ENCODE measurements at regions not wholly inside any gene's neighbourhood (a gene's known extent, or its start where the extent isn't known, plus 50 kb on each side); places are given as distances from the start of the nearest gene placed in this dataset.
A peak's percentile ranks its signal among the peaks of the same experiment; 100 is the strongest.

DNA sequence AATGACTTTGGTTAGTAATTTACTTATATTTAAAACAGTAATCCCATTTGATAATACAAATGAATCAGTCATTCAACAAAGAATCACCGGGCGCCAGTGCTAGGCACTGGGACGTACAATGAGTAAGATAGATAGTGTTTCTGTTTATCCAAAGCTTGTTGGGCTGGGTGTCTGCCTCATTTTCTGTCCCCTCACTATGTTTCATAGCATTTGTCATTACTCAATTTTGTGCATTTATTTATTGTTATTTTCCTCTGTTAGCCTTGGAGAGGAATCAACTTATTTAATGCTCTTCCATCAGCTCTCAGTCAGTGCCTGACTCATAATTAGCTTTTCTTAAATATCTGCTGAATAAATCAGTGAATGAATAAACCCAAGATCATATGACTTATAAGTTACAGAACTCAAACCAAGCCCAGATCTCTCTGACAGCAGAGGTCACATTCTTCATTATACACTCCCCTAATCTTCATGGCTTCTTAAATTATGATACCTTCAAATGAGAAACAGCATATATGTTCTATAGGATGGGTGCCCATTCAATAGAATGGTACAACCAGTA, 86.2 kb downstream of the TSPAN8 start:
- no peaks in the 10 kb centered on the region for H3K36me3 ChIP-seq (ENCODE audit: control insufficient read depth, insufficient read depth, low read length)
- no peak overlapping the region for H3K4me3 ChIP-seq (ENCODE audit: low read length)
- no peak for DNase-seq
- H3K27ac ChIP-seq (ENCODE audit: low read length): no peak overlapping the region
- no peaks in the 10 kb centered on the region for H3K27me3 ChIP-seq (ENCODE audit: control insufficient read depth, insufficient read depth, low read length)
- WGBS (ENCODE audit: insufficient coverage, low lambda C conversion rate): 89% methylated on average over 1 of the region's 3 CpGs
- no peaks in the 10 kb centered on the region for H3K4me1 ChIP-seq (ENCODE audit: control insufficient read depth, insufficient read depth, low read length)
- no peaks in the 10 kb centered on the region for H3K9me3 ChIP-seq (ENCODE audit: control insufficient read depth, low read depth, low read length)

DNA sequence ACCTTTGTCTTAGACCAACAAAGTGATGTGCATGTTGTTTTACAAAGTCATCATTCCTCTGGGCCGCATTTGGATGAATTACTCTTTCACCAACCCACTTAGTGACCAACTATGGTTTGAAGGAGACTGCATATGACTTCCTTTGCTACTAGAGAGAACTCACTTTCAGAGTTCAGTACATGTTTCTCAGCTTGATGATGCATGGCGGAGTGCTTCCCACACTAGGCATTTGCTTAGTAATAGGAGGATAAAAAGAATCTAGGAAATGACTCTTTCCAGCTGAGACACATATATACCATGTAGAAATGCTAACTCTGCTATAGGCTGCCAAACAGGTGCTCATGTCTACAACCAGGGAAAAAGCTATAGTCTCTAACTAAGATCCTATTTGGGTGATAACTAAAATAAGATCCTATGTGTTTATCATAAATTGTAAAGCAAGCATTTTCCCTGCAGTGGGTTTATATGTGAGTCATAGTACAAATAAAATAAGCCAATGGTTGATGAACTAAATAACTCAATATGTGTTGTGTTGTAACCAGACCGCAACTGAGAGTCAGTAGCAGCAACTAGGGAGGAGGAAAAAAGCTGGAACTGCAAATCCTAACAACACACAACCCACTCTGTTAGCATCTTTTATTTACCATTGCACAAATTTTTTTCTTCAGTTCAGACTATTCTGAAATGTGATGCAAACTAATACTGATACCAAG, 87.2 kb downstream of the TSPAN8 start:
- DNase-seq: no peak
- Histone ChIP-seq H3K27me3 (ENCODE audit: control insufficient read depth, insufficient read depth, low read length) (no peaks in the 10 kb centered on the region), H3K36me3 (ENCODE audit: control insufficient read depth, insufficient read depth, low read length) (no peaks in the 10 kb centered on the region), H3K9me3 (ENCODE audit: control insufficient read depth, low read depth, low read length) (no peaks in the 10 kb centered on the region), H3K27ac (ENCODE audit: low read length) (no peak overlapping the region), H3K4me1 (ENCODE audit: control insufficient read depth, insufficient read depth, low read length) (no peaks in the 10 kb centered on the region), H3K4me3 (ENCODE audit: low read length) (no peak overlapping the region)
- WGBS (ENCODE audit: insufficient coverage, low lambda C conversion rate): no CpG with 5 or more reads among the region's 3 CpGs

DNA sequence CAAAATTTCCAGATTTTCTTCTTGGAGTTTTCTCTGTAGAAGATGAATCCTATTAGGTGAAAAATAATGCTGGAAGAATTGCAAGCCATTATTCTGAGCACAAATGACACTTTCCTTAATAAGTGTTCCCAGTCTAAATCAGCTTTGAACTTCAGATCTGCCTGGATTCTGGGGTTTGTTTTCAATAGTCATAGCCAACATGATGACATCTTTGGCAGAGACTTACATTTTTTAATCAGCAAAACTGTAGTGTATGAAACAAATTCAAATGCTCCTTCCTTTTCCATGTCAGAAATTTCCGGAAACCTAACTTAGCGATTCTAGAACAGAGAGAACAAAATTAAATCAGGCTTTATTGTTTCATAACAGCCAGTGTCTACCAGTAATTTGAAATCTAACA, 88.5 kb downstream of the TSPAN8 start:
- no peaks in the 10 kb centered on the region for H3K36me3 ChIP-seq (ENCODE audit: control insufficient read depth, insufficient read depth, low read length)

DNA sequence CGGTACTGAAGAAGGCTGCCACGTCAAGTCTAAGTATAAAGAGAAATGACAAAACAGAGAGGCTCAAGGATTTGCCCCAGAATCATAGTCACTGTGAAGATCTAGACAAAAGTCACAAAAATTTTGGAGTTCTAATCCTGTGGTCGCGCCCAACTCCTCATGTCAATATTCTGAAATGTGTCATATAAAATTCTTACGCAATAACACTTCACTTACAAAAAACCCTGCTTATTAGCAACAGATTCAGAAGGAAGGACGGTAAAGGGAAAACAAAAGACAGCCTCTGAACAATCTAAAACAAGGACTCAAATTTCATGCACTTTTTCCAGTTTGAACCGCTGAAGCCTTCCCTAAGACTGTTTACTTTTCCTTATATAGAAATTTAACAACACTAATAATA, 94.7 kb downstream of the TSPAN8 start:
- peaks cover 7% of the 10 kb centered on the region for H3K4me1 ChIP-seq (ENCODE audit: control insufficient read depth, insufficient read depth, low read length)

More for the DNA sequence above, 88.5 kb downstream of the TSPAN8 start:
- DNase-seq: no peak
- 93% methylated on average over 2 of the region's 2 CpGs for WGBS (ENCODE audit: insufficient coverage, low lambda C conversion rate)
- Histone ChIP-seq H3K27me3 (ENCODE audit: control insufficient read depth, insufficient read depth, low read length) (no peaks in the 10 kb centered on the region), H3K4me3 (ENCODE audit: low read length) (no peak overlapping the region), H3K9me3 (ENCODE audit: control insufficient read depth, low read depth, low read length) (no peaks in the 10 kb centered on the region), H3K27ac (ENCODE audit: low read length) (no peak overlapping the region), H3K4me1 (ENCODE audit: control insufficient read depth, insufficient read depth, low read length) (no peaks in the 10 kb centered on the region)

DNA sequence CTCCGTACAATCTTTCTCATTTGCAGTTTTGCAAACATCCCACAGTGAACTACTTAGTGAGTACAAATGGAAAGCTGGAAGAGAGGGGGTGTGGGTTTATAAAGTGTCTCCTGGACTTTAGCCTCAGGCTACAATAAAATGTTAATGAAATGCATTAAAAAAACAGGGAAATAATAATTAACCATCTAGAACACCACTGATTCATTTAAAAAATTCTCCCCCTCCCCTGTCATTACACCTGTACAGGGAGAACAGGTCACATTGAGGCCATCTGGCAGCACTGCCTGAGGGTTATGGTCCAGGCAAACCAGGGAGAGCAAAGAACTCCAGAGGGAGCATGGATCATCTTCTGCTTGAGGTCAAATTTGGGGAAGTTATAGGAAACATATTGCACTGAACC, 96.3 kb downstream of the TSPAN8 start:
- H3K27me3 ChIP-seq (ENCODE audit: control insufficient read depth, insufficient read depth, low read length): no peaks in the 10 kb centered on the region
- 40% methylated on average over 1 of the region's 1 CpG for WGBS (ENCODE audit: insufficient coverage, low lambda C conversion rate)
- DNase-seq: peak; percentile 12 to 59
- no peaks in the 10 kb centered on the region for H3K9me3 ChIP-seq (ENCODE audit: control insufficient read depth, low read depth, low read length)
- no peak overlapping the region for H3K4me3 ChIP-seq (ENCODE audit: low read length)
- H3K27ac ChIP-seq (ENCODE audit: low read length): no peak overlapping the region
- peaks cover 7% of the 10 kb centered on the region for H3K4me1 ChIP-seq (ENCODE audit: control insufficient read depth, insufficient read depth, low read length)
- no peaks in the 10 kb centered on the region for H3K36me3 ChIP-seq (ENCODE audit: control insufficient read depth, insufficient read depth, low read length)

More for the DNA sequence above, 94.7 kb downstream of the TSPAN8 start:
- Histone ChIP-seq H3K27ac (ENCODE audit: low read length) (no peak overlapping the region), H3K36me3 (ENCODE audit: control insufficient read depth, insufficient read depth, low read length) (no peaks in the 10 kb centered on the region), H3K4me3 (ENCODE audit: low read length) (no peak overlapping the region), H3K9me3 (ENCODE audit: control insufficient read depth, low read depth, low read length) (no peaks in the 10 kb centered on the region), H3K27me3 (ENCODE audit: control insufficient read depth, insufficient read depth, low read length) (no peaks in the 10 kb centered on the region)
- no peak for DNase-seq
- 83% methylated on average over 2 of the region's 7 CpGs for WGBS (ENCODE audit: insufficient coverage, low lambda C conversion rate)

DNA sequence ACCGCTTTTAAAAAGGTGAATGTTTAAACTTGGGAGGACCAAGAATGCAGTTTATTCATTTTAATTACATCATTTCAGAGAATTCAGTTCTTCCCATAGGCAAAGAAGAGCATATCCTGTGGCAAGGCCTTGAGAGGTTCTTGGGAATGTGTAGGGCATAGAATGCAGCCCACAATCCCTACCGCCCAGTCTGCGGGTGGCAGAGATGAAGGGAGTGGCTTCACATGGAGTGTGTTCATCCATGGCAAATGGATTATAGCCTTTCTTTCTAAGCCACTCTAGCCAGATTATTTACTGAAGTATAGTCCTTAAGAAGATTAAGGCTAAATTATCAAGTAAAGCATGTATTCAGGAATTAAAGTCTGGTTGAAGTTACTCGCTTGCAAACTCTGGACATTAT, 97.4 kb downstream of the TSPAN8 start:
- no CpG with 5 or more reads among the region's 4 CpGs for WGBS (ENCODE audit: insufficient coverage, low lambda C conversion rate)
- H3K36me3 ChIP-seq (ENCODE audit: control insufficient read depth, insufficient read depth, low read length): no peaks in the 10 kb centered on the region
- DNase-seq: no peak
- no peaks in the 10 kb centered on the region for H3K27me3 ChIP-seq (ENCODE audit: control insufficient read depth, insufficient read depth, low read length)
- H3K27ac ChIP-seq (ENCODE audit: low read length): no peak overlapping the region
- H3K9me3 ChIP-seq (ENCODE audit: control insufficient read depth, low read depth, low read length): no peaks in the 10 kb centered on the region
- no peak overlapping the region for H3K4me3 ChIP-seq (ENCODE audit: low read length)
- H3K4me1 ChIP-seq (ENCODE audit: control insufficient read depth, insufficient read depth, low read length): peaks cover 7% of the 10 kb centered on the region

DNA sequence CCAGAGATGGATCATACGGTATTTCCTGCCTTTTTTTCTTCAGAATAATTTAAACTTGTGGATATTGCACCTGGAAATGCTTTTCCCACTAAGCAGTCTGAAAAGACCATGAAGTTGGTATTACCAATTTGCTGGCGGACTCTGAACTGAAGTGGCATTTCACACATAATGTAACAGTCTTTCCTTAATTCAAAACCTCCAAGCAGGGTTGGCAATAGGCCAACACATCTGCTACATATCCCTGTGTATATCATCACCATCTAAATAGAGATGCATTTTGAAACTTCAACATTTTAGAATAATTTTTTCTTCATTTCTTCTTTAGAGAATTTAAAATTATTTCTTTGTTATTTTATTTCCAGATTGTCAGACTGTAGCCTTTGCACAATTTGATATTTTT, 100.5 kb downstream of the TSPAN8 start:
- no peak for DNase-seq
- peaks cover 7% of the 10 kb centered on the region for H3K4me1 ChIP-seq (ENCODE audit: control insufficient read depth, insufficient read depth, low read length)
- 90% methylated on average over 1 of the region's 2 CpGs for WGBS (ENCODE audit: insufficient coverage, low lambda C conversion rate)

DNA sequence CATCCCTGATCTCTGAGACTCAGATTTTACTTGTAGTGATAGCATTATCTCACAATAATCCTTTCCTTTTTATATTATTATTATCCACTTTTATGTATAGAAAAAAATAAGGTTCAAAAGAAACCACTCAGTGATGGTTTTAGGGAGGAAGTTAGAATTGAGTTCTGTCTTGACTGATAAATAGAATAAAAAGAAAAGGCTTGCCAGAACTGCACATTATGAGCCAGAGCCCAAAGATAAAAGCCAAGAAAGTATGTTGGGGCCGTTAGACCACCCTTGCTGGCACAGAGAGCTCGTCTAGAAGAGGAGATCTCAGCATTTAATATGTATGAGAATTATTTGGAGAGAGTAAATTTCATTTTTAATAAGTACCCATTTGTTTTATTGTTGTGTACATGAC, 103.2 kb downstream of the TSPAN8 start:
- Histone ChIP-seq H3K27me3 (ENCODE audit: control insufficient read depth, insufficient read depth, low read length) (no peaks in the 10 kb centered on the region), H3K27ac (ENCODE audit: low read length) (no peak overlapping the region), H3K4me3 (ENCODE audit: low read length) (no peak overlapping the region), H3K9me3 (ENCODE audit: control insufficient read depth, low read depth, low read length) (no peaks in the 10 kb centered on the region), H3K36me3 (ENCODE audit: control insufficient read depth, insufficient read depth, low read length) (no peaks in the 10 kb centered on the region), H3K4me1 (ENCODE audit: control insufficient read depth, insufficient read depth, low read length) (no peaks in the 10 kb centered on the region)
- WGBS (ENCODE audit: insufficient coverage, low lambda C conversion rate): no CpG with 5 or more reads among the region's 2 CpGs
- DNase-seq: no peak

More for the DNA sequence above, 100.5 kb downstream of the TSPAN8 start:
- Histone ChIP-seq H3K36me3 (ENCODE audit: control insufficient read depth, insufficient read depth, low read length) (no peaks in the 10 kb centered on the region), H3K27me3 (ENCODE audit: control insufficient read depth, insufficient read depth, low read length) (no peaks in the 10 kb centered on the region), H3K27ac (ENCODE audit: low read length) (no peak overlapping the region), H3K4me3 (ENCODE audit: low read length) (no peak overlapping the region), H3K9me3 (ENCODE audit: control insufficient read depth, low read depth, low read length) (no peaks in the 10 kb centered on the region)

DNA sequence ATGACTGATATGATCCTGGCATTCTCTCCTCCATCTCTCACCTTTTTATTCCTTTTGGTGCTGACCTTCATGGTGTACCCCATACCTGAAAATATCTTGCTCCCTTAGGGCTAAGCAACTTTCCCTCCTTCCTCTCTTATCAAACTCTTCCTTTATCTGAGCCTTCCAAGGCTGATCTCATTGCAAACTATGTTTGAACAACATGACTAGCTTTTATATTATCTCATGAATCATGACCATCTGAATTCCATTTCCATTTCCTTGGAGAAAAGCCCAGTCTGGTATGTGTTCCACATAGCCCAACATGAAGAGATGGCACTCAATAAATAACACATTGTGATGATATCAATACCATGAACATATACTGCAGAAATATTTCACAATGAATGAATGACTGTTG, 111.6 kb downstream of the TSPAN8 start:
- no peak for DNase-seq
- no peaks in the 10 kb centered on the region for H3K4me1 ChIP-seq (ENCODE audit: control insufficient read depth, insufficient read depth, low read length)
- no peak overlapping the region for H3K4me3 ChIP-seq (ENCODE audit: low read length)
- no peaks in the 10 kb centered on the region for H3K27me3 ChIP-seq (ENCODE audit: control insufficient read depth, insufficient read depth, low read length)
- H3K27ac ChIP-seq (ENCODE audit: low read length): no peak overlapping the region
- H3K36me3 ChIP-seq (ENCODE audit: control insufficient read depth, insufficient read depth, low read length): no peaks in the 10 kb centered on the region
- no peaks in the 10 kb centered on the region for H3K9me3 ChIP-seq (ENCODE audit: control insufficient read depth, low read depth, low read length)

DNA sequence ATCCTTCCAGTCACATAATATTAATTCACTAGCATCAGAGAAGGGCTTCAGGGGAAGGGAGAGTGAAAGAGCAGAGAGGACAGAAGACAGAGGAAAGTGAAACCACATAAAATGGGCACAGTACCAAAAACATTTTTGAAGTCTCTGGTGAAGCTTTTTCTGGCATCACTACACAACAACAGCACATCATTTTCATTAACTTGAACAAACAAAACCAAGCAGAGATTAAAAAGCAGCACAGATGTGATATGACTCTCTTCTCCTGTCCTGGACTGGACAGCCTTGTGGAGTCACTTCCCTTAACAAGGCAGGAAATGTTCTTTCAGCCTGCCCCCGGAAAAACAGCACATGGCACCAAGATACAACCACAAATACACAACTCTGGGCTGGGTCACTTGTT, 112.0 kb downstream of the TSPAN8 start:
- WGBS (ENCODE audit: insufficient coverage, low lambda C conversion rate): 80% methylated on average over 1 of the region's 1 CpG
- H3K27me3 ChIP-seq (ENCODE audit: control insufficient read depth, insufficient read depth, low read length): no peaks in the 10 kb centered on the region
- H3K27ac ChIP-seq (ENCODE audit: low read length): no peak overlapping the region
- H3K4me3 ChIP-seq (ENCODE audit: low read length): no peak overlapping the region
- H3K36me3 ChIP-seq (ENCODE audit: control insufficient read depth, insufficient read depth, low read length): no peaks in the 10 kb centered on the region
- no peak for DNase-seq
- no peaks in the 10 kb centered on the region for H3K9me3 ChIP-seq (ENCODE audit: control insufficient read depth, low read depth, low read length)
- H3K4me1 ChIP-seq (ENCODE audit: control insufficient read depth, insufficient read depth, low read length): no peaks in the 10 kb centered on the region

DNA sequence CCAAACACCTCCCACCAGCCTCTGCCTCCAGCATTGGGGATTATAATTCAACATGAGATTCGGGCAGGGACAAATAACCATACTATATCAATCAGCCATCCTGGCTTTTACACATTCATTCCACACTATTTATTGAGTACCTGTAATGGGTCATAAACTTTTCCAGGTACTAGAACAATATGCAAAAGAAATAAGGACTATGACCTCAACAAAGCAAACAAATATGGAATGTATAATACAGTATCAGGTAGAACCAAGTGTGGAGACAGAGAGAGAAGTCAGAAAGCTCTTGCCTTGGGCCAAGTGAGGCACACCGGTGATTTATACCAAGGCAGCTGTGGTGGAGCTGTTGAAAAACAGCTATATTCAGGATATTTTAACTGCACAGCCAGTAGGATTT, 116.3 kb downstream of the TSPAN8 start:
- 67% methylated on average over 1 of the region's 2 CpGs for WGBS (ENCODE audit: insufficient coverage, low lambda C conversion rate)
- Histone ChIP-seq H3K4me1 (ENCODE audit: control insufficient read depth, insufficient read depth, low read length) (no peaks in the 10 kb centered on the region), H3K27me3 (ENCODE audit: control insufficient read depth, insufficient read depth, low read length) (no peaks in the 10 kb centered on the region), H3K9me3 (ENCODE audit: control insufficient read depth, low read depth, low read length) (no peaks in the 10 kb centered on the region), H3K4me3 (ENCODE audit: low read length) (no peak overlapping the region), H3K27ac (ENCODE audit: low read length) (peak overlapping the region; percentile 41), H3K36me3 (ENCODE audit: control insufficient read depth, insufficient read depth, low read length) (no peaks in the 10 kb centered on the region)
- peak; percentile 9 to 71 for DNase-seq
